ENCODE measurements at regions not wholly inside any gene's neighbourhood (a gene's known extent, or its start where the extent isn't known, plus 50 kb on each side); places are given as distances from the start of the nearest gene placed in this dataset.

GRCh38 chr2:64767670-64768468, 114.2 kb upstream of the SERTAD2 start:
- DNase-seq (ENCODE audit: low spot score) (peak; percentile 62), ATAC-seq (ENCODE audit: low FRiP score) (peak; percentile 96)

GRCh38 chr2:64768491-64769005, 114.8 kb upstream of the SERTAD2 start:
- no peak for DNase-seq (ENCODE audit: low spot score)
- no peak for TF ChIP-seq CTCF (IDR thresholded peaks at IDR 0.05)
- ATAC-seq (ENCODE audit: low FRiP score), result peak; percentile 6

More at GRCh38 chr2:64767670-64768468, 114.2 kb upstream of the SERTAD2 start:
- TF ChIP-seq CTCF (IDR thresholded peaks at IDR 0.05), result no peak

- no peak for TF ChIP-seq CTCF (IDR thresholded peaks at IDR 0.05)
- DNase-seq (ENCODE audit: low spot score) (no peak), ATAC-seq (ENCODE audit: low FRiP score) (no peak)
Observed at GRCh38 chr2:64769392-64770044, 115.8 kb upstream of the SERTAD2 start.

GRCh38 chr2:64770137-64770780, 116.5 kb upstream of the SERTAD2 start:
- DNase-seq (ENCODE audit: low spot score) (no peak), ATAC-seq (ENCODE audit: low FRiP score) (no peak)
- TF ChIP-seq CTCF (IDR thresholded peaks at IDR 0.05), result no peak

- DNase-seq (ENCODE audit: low spot score) (no peak), ATAC-seq (ENCODE audit: low FRiP score) (peak; percentile 72)
- TF ChIP-seq CTCF (IDR thresholded peaks at IDR 0.05), result no peak
Observed at GRCh38 chr2:64770781-64771334, 117.1 kb upstream of the SERTAD2 start.

GRCh38 chr2:64771737-64772136, 118.0 kb upstream of the SERTAD2 start:
- no peak for DNase-seq (ENCODE audit: low spot score)

More at GRCh38 chr2:64771737-64772136, 118.0 kb upstream of the SERTAD2 start:
- no peak for TF ChIP-seq CTCF (IDR thresholded peaks at IDR 0.05)
- no peak for ATAC-seq (ENCODE audit: low FRiP score)
